Ovary (tissue), 7 donors: ENCODE measurements at regions not wholly inside any gene's neighbourhood (a gene's known extent, or its start where the extent isn't known, plus 50 kb on each side); places are given as distances from the start of the nearest gene placed in this dataset.

Source experiments
- DNase-seq, 5 donors: peaks; one replicate each; pipeline ENCODE4 v3.0.0-alpha.2; 2019 to 2020
- H3K27ac ChIP-seq, 2 donors: fragments of 200-600 bp; one replicate each; pipeline versions ENCODE4 v1.5.1 to v1.8.0; 2019 to 2022
- H3K27me3 ChIP-seq: fragments of 200-600 bp; one replicate; pipeline ENCODE4 v1.8.0; 2022
- H3K36me3 ChIP-seq: fragments of 200-600 bp; sonication (generic); one replicate; pipeline ENCODE4 v1.5.1; 2019
- H3K4me1 ChIP-seq: one replicate; pipeline ENCODE4 v1.8.1; 2013; ENCODE audit warnings: mild to moderate bottlenecking, moderate library complexity; ENCODE audit not compliant: insufficient read depth
- H3K4me3 ChIP-seq: fragments of 200-600 bp; sonication (generic); one replicate; pipeline ENCODE4 v1.5.1; 2017
- H3K9me3 ChIP-seq, 2 donors: fragments of 200-600 bp in 1 of 2; sonication (generic) in 1 of 2; one replicate each; pipeline versions ENCODE4 v1.5.1 to v1.8.1; 2013 to 2019; ENCODE audit warnings: mild to moderate bottlenecking in 1 of 2, moderate library complexity in 1 of 2
- CTCF ChIP-seq, 3 donors: fragments of 450-650 bp in 2 of 3; fragments of 200-600 bp in 1 of 3; IDR thresholded peaks; one replicate each; pipeline versions ENCODE4 v1.5.1 to v1.8.0; 2016 to 2022; ENCODE audit warnings: antibody characterized with exemption in 3 of 3, mild to moderate bottlenecking in 1 of 3
- EP300 ChIP-seq: sonication (generic); formaldehyde crosslinking; IDR thresholded peaks from one replicate; pipeline ENCODE4 v1.6.1; 2017; ENCODE audit warnings: antibody characterized with exemption
- POLR2A ChIP-seq: fragments of 450-650 bp; IDR thresholded peaks from one replicate; pipeline ENCODE4 v1.6.1; 2017; ENCODE audit warnings: antibody characterized with exemption, mild to moderate bottlenecking, moderate library complexity
- WGBS, 3 donors: extraction: QIAGEN DNeasy Blood & Tissue Kit in 1 of 3; methylation state at CpG; one replicate each; pipeline versions ENCODE4 v1.1.5 to v1.1.7; 2013 to 2017; 5-methylcytosine and 5-hydroxymethylcytosine counted together
- intact Hi-C, 4 donors: fragments of 100-400 bp; cut with DNase I; formaldehyde crosslinking; loops; one replicate each; pipeline versions ENCODE4 v1.11.0 to v1.15.1; 2022 to 2023
- donor health status: DM: no; HTN: no; CAD: no; lungs with moderate emphysema.
- donor health status: DM: no; HTN: no; CAD: no.
- donor health status: Bipolar disorder and iron deficiency.
- donor health status: DM: no; HTN: no; CAD: no.
- donor health status: DM: yes; HTN: yes; CAD: no.

GRCh38 chr5:163888366-163888765, 382.9 kb downstream of the MAT2B start:
- intact Hi-C loops: no loop called here
- no peak for DNase-seq
- WGBS, 3 donors: 80 to 87% (median 85%) methylated on average over 4 of the region's 4 CpGs
- TF ChIP-seq CTCF (IDR thresholded peaks at IDR 0.05) (no peak), POLR2A (no peak), EP300 (no peak)
- Histone ChIP-seq H3K27me3 (no peaks in the 10 kb centered on the region), H3K4me3 (no peak overlapping the region), H3K36me3 (no peaks in the 10 kb centered on the region), H3K27ac (no peak overlapping the region), H3K9me3 (no peaks in the 10 kb centered on the region), H3K4me1 (no peaks in the 10 kb centered on the region)

DNA sequence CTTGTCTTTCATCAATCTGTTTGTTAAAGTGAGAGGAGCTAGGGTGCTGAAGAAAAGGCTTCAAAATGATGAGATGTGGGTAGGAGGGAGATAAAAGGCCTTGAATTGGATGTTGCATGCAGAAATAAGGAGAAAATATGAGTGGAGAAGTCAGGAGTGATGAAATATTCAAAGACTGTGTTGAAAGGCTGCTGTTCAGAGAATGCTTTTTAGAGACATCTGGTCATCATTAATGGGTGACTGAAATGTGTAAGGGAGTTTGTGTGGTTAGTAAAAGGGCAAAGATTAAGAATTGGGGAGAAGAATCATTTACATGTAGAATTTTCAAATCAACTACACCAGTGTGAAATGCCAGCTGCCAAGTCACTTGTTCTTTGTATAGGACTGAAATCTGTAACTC, 383.9 kb downstream of the MAT2B start:
- intact Hi-C loops: no loop called here
- Histone ChIP-seq H3K4me1 (no peaks in the 10 kb centered on the region), H3K27ac (no peak overlapping the region), H3K27me3 (no peaks in the 10 kb centered on the region), H3K36me3 (no peaks in the 10 kb centered on the region), H3K9me3 (no peaks in the 10 kb centered on the region), H3K4me3 (no peak overlapping the region)
- TF ChIP-seq EP300 (no peak), CTCF (IDR thresholded peaks at IDR 0.05) (no peak), POLR2A (no peak)
- no peak for DNase-seq

- TF ChIP-seq EP300: no peak
- TF ChIP-seq CTCF (IDR thresholded peaks at IDR 0.05): no peak
- no peak for TF ChIP-seq POLR2A
- no peak overlapping the region for H3K27ac ChIP-seq
- WGBS, 3 donors: 25 to 36% (median 26%) methylated on average over 2 of the region's 2 CpGs
- H3K36me3 ChIP-seq: no peaks in the 10 kb centered on the region
- no peaks in the 10 kb centered on the region for H3K27me3 ChIP-seq
- no peak overlapping the region for H3K4me3 ChIP-seq
- no peaks in the 10 kb centered on the region for H3K4me1 ChIP-seq
- no peaks in the 10 kb centered on the region for H3K9me3 ChIP-seq
- intact Hi-C loops: no loop called here
- no peak for DNase-seq
Observed at GRCh38 chr5:163890261-163890660, 384.8 kb downstream of the MAT2B start.

DNA sequence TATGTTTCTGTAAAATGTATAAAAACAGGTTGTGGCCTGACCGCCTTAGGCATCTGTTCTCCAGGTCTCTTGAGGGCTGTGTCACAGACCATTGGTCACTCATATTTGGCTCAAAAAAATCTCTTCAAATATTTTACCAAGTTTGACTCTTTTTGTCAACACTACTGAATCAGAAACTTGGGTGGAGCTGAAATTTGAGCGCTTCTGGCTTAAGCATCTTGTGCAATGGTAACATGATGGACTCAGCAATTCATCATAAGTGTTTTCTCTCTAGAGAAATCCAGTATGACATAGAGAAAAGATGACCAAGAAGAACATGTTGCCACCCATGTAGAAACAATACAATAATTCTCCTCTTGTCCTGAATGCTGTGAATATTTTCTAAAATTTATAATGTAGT, 387.9 kb downstream of the MAT2B start:
- WGBS, 3 donors: 84 to 92% (median 92%) methylated on average over 2 of the region's 2 CpGs
- no peaks in the 10 kb centered on the region for H3K27me3 ChIP-seq
- intact Hi-C loops: no loop called here

More for the DNA sequence above, 387.9 kb downstream of the MAT2B start:
- TF ChIP-seq POLR2A (no peak), CTCF (IDR thresholded peaks at IDR 0.05) (no peak), EP300 (no peak)
- no peak for DNase-seq
- Histone ChIP-seq H3K27ac (no peak overlapping the region), H3K4me1 (no peaks in the 10 kb centered on the region), H3K9me3 (no peaks in the 10 kb centered on the region), H3K4me3 (no peak overlapping the region), H3K36me3 (no peaks in the 10 kb centered on the region)
